SK-N-SH (cell line): ENCODE measurements at regions not wholly inside any gene's neighbourhood (a gene's known extent, or its start where the extent isn't known, plus 50 kb on each side); places are given as distances from the start of the nearest gene placed in this dataset.

Experiments used
- CTCF ChIP-seq: fragments of 200-600 bp; sonication (generic); IDR thresholded peaks from 2 replicates; pipeline ENCODE4 v1.6.1; 2017; ENCODE audit warnings: antibody characterized with exemption, mild to moderate bottlenecking, moderate library complexity
- EP300 ChIP-seq, 2 experiments: IDR thresholded peaks; 2 replicates each; pipeline versions ENCODE4 v1.4.0 to v1.6.1; 2012; ENCODE audit warnings: borderline replicate concordance in 1 of 2, low read depth in 1 of 2, low read length in 1 of 2
- IRF3 ChIP-seq: fragments of 150-350 bp; IDR thresholded peaks from 2 replicates; pipeline ENCODE4 v1.6.1; 2016; ENCODE audit warnings: mild to moderate bottlenecking, low read depth, low read length
- JUND ChIP-seq: IDR thresholded peaks from 2 replicates; pipeline ENCODE4 v1.4.0; 2012
- MAX ChIP-seq: IDR thresholded peaks from 2 replicates; pipeline ENCODE4 v1.4.0; 2012; ENCODE audit warnings: low read depth
- POLR2AphosphoS5 ChIP-seq: IDR thresholded peaks from 2 replicates; pipeline ENCODE4 v1.6.1; 2012; ENCODE audit warnings: low read depth, low read length
- RAD21 ChIP-seq: IDR thresholded peaks from 2 replicates; pipeline ENCODE4 v1.6.1; 2012; ENCODE audit warnings: mild to moderate bottlenecking, low read length
- RCOR1 ChIP-seq: fragments of 150-350 bp; IDR thresholded peaks from 2 replicates; pipeline ENCODE4 v1.6.1; 2017; ENCODE audit warnings: antibody characterized with exemption, low read length
- REST ChIP-seq: IDR thresholded peaks from 2 replicates; pipeline ENCODE4 v1.6.1; 2012; ENCODE audit warnings: mild to moderate bottlenecking, low read depth, low read length, moderate library complexity
- TAF1 ChIP-seq: IDR thresholded peaks from 2 replicates; pipeline ENCODE4 v1.6.1; 2012; ENCODE audit warnings: low read depth, mild to moderate bottlenecking, low read length, moderate library complexity, borderline replicate concordance
- TEAD4 ChIP-seq: IDR thresholded peaks from 2 replicates; pipeline ENCODE4 v1.4.0; 2012; ENCODE audit warnings: mild to moderate bottlenecking, borderline replicate concordance; ENCODE audit not compliant: insufficient read depth
- USF1 ChIP-seq: IDR thresholded peaks from 2 replicates; pipeline ENCODE4 v1.4.0; 2012; ENCODE audit warnings: low read depth, borderline replicate concordance
- USF2 ChIP-seq: fragments of 150-350 bp; IDR thresholded peaks from 2 replicates; pipeline ENCODE4 v1.6.1; 2017; ENCODE audit warnings: antibody characterized with exemption, low read length, low read depth, borderline replicate concordance
- YY1 ChIP-seq: IDR thresholded peaks from 2 replicates; pipeline ENCODE4 v1.4.0; 2012; ENCODE audit warnings: low read depth, mild to moderate bottlenecking

GRCh38 chr10:49446031-49446430, 50.1 kb upstream of the DRGX start:
- TF ChIP-seq TEAD4 (no peak), RAD21 (no peak), CTCF (no peak), YY1 (no peak), IRF3 (no peak), JUND (no peak), USF1 (no peak), MAX (no peak), POLR2AphosphoS5 (no peak), USF2 (no peak), EP300 (IDR thresholded peaks at IDR 0.05; ENCODE audit: borderline replicate concordance in 1 of 2, low read depth in 1 of 2, low read length in 1 of 2) (no peak), REST (no peak), TAF1 (no peak), RCOR1 (no peak)
